ENCODE measurements at regions not wholly inside any gene's neighbourhood (a gene's known extent, or its start where the extent isn't known, plus 50 kb on each side); places are given as distances from the start of the nearest gene placed in this dataset.
"Not testable (repeated sequence)": the region's sequence is repeated elsewhere in the genome, so short reads cannot be mapped to it uniquely, and the experiment has no call there.

DNA sequence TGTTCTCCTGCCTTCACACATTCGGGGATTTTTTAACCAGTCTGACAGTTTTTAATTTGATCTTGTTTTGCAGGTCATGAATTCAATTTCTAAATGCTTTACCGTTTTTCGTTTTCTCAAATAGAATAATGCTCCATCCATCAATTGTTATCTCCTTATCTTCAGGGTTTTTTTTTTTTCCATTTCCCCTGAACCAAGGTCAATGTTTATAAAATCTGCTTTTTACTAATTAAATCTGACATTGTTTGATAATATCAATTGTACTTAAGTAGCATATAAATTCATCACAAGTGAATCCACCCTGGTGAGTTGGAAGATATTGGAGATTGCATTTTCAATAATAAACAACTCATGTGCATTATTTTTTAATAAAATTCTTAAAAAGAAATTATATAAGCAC, 2004.6 kb upstream of the WWC1 start:
- intact Hi-C loops (cut with micrococcal nuclease; ENCODE audit: unreplicated experiment): no loop called here
- H3K79me2 ChIP-seq (ENCODE audit: insufficient read depth, low read depth, low read length): no peaks in the 10 kb centered on the region
- no peak overlapping the region for H3K27ac ChIP-seq (ENCODE audit: low read depth, low read length, poor library complexity, severe bottlenecking)
- no TSS peak for BruUV-seq (replicated peaks)
- H4K20me1 ChIP-seq (ENCODE audit: insufficient read depth, low read length): no peaks in the 10 kb centered on the region
- no peaks in the 10 kb centered on the region for H3K4me1 ChIP-seq (ENCODE audit: insufficient read depth, low read length, poor library complexity, severe bottlenecking)
- TF ChIP-seq, protein P1, sequence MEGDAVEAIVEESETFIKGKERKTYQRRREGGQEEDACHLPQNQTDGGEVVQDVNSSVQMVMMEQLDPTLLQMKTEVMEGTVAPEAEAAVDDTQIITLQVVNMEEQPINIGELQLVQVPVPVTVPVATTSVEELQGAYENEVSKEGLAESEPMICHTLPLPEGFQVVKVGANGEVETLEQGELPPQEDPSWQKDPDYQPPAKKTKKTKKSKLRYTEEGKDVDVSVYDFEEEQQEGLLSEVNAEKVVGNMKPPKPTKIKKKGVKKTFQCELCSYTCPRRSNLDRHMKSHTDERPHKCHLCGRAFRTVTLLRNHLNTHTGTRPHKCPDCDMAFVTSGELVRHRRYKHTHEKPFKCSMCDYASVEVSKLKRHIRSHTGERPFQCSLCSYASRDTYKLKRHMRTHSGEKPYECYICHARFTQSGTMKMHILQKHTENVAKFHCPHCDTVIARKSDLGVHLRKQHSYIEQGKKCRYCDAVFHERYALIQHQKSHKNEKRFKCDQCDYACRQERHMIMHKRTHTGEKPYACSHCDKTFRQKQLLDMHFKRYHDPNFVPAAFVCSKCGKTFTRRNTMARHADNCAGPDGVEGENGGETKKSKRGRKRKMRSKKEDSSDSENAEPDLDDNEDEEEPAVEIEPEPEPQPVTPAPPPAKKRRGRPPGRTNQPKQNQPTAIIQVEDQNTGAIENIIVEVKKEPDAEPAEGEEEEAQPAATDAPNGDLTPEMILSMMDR (conservative IDR thresholded peaks at IDR 0.05; ENCODE audit: low read length): no peak
- no peak for TF ChIP-seq EZH2phosphoT487 (IDR thresholded peaks at IDR 0.05; ENCODE audit: borderline replicate concordance, low read depth, low read length)
- no peak overlapping the region for H2AFZ ChIP-seq (ENCODE audit: low read length)
- CTCF ChIA-PET (ENCODE audit: unreplicated experiment): no interaction called here
- no peak for DNase-seq (ENCODE audit: low spot score)
- POLR2A ChIA-PET: no interaction called here
- H3K9me3 ChIP-seq (ENCODE audit: low read length): no peaks in the 10 kb centered on the region
- no peaks in the 10 kb centered on the region for H3K36me3 ChIP-seq (ENCODE audit: insufficient read depth, low read length)
- no peaks in the 10 kb centered on the region for H3K9me2 ChIP-seq (ENCODE audit: insufficient read depth, low read length)
- no peak overlapping the region for H3K4me2 ChIP-seq (ENCODE audit: low read length)
- H3K4me3 ChIP-seq (ENCODE audit: low read depth, low read length, poor library complexity, severe bottlenecking): no peak overlapping the region

DNA sequence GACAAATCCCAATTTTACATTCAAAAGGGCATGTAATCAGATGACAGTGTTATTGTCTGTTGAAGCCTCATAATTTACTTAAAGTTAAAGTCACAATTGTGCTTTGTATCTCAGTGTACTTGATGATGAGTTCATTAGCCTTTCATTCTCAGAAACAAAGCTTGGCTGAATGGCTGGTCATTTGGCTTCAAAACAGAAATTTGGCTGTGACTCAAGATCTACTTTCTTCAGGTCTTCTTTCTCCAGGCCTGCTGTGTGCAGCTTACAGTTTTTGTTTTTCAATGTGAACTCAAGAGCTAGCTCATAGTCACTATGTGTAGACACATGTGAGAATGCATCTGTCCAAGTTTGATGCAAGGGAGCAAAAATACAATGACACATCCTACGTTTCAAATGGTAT, 2003.6 kb upstream of the WWC1 start:
- DNase-seq (ENCODE audit: low spot score): no peak
- no peak overlapping the region for H3K27ac ChIP-seq (ENCODE audit: low read depth, low read length, poor library complexity, severe bottlenecking)
- H3K9me3 ChIP-seq (ENCODE audit: low read length): no peaks in the 10 kb centered on the region
- BruUV-seq (replicated peaks): no TSS peak
- no peaks in the 10 kb centered on the region for H3K79me2 ChIP-seq (ENCODE audit: insufficient read depth, low read depth, low read length)
- H3K9me2 ChIP-seq (ENCODE audit: insufficient read depth, low read length): no peaks in the 10 kb centered on the region
- no peak for TF ChIP-seq EZH2phosphoT487 (IDR thresholded peaks at IDR 0.05; ENCODE audit: borderline replicate concordance, low read depth, low read length)
- TF ChIP-seq, protein P1 (conservative IDR thresholded peaks at IDR 0.05; ENCODE audit: low read length): no peak
- no peak overlapping the region for H2AFZ ChIP-seq (ENCODE audit: low read length)
- POLR2A ChIA-PET: no interaction called here
- no peaks in the 10 kb centered on the region for H3K4me1 ChIP-seq (ENCODE audit: insufficient read depth, low read length, poor library complexity, severe bottlenecking)
- no peaks in the 10 kb centered on the region for H3K36me3 ChIP-seq (ENCODE audit: insufficient read depth, low read length)
- intact Hi-C loops (cut with micrococcal nuclease; ENCODE audit: unreplicated experiment): no loop called here
- no peak overlapping the region for H3K4me2 ChIP-seq (ENCODE audit: low read length)
- no peaks in the 10 kb centered on the region for H4K20me1 ChIP-seq (ENCODE audit: insufficient read depth, low read length)
- no peak overlapping the region for H3K4me3 ChIP-seq (ENCODE audit: low read depth, low read length, poor library complexity, severe bottlenecking)
- CTCF ChIA-PET (ENCODE audit: unreplicated experiment): no interaction called here

DNA sequence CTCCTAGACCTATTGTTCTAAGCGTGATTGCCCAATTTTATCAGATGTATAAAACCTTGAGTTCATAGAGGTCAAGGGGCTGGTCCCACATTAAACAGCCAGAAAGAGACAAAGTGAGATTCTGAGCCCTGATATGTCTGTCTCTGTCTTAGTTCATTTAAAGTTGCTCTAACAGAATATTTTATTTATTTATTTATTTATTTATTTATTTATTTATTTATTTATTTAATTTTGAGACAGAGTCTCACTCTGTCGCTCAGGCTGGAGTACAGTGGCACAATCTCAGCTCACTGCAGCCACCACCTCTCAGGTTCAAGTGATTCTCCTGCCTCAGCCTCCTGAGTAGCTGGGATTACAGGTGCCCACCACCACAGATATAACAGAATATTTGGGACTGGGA, 1999.6 kb upstream of the WWC1 start:
- H3K79me2 ChIP-seq (ENCODE audit: insufficient read depth, low read depth, low read length); H2AFZ ChIP-seq (ENCODE audit: low read length); H3K4me2 ChIP-seq (ENCODE audit: low read length); intact Hi-C loops (cut with micrococcal nuclease; ENCODE audit: unreplicated experiment); H3K4me1 ChIP-seq (ENCODE audit: insufficient read depth, low read length, poor library complexity, severe bottlenecking); DNase-seq (ENCODE audit: low spot score); H4K20me1 ChIP-seq (ENCODE audit: insufficient read depth, low read length); CTCF ChIA-PET (ENCODE audit: unreplicated experiment); H3K9me3 ChIP-seq (ENCODE audit: low read length); POLR2A ChIA-PET; H3K36me3 ChIP-seq (ENCODE audit: insufficient read depth, low read length); H3K4me3 ChIP-seq (ENCODE audit: low read depth, low read length, poor library complexity, severe bottlenecking); H3K27ac ChIP-seq (ENCODE audit: low read depth, low read length, poor library complexity, severe bottlenecking); BruUV-seq (replicated peaks); H3K9me2 ChIP-seq (ENCODE audit: insufficient read depth, low read length): not testable (repeated sequence)
